ENCODE measurements at regions not wholly inside any gene's neighbourhood (a gene's known extent, or its start where the extent isn't known, plus 50 kb on each side); places are given as distances from the start of the nearest gene placed in this dataset.

DNA sequence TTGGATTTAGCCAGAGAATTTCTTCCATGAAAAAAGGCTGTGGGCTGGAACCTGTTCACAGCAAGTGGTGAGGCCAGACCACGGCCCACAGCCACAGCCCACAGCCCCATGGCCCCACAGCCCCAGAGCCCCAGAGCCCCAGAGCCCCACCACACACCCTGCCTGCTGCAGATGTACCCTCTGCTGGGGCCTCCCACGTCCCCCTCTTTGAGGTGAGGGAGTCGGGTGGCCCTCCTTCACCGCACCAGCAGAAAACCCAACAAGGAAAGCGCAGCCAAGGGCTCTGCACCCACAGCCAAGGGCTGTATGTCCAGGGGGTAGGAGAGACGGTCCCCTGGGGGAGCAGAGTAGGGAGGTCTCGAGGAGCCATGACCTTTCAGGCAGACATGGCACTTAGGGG, 327.5 kb upstream of the DIO3 start:
- DNase-seq = no peak

- DNase-seq = no peak
These were observed 326.9 kb upstream of the DIO3 start for GRCh38 chr14:101234244-101234937.

GRCh38 chr14:101234999-101235334, 326.3 kb upstream of the DIO3 start:
- DNase-seq = no peak

- DNase-seq = no peak
These were observed 325.8 kb upstream of the DIO3 start for GRCh38 chr14:101235335-101236103.

DNA sequence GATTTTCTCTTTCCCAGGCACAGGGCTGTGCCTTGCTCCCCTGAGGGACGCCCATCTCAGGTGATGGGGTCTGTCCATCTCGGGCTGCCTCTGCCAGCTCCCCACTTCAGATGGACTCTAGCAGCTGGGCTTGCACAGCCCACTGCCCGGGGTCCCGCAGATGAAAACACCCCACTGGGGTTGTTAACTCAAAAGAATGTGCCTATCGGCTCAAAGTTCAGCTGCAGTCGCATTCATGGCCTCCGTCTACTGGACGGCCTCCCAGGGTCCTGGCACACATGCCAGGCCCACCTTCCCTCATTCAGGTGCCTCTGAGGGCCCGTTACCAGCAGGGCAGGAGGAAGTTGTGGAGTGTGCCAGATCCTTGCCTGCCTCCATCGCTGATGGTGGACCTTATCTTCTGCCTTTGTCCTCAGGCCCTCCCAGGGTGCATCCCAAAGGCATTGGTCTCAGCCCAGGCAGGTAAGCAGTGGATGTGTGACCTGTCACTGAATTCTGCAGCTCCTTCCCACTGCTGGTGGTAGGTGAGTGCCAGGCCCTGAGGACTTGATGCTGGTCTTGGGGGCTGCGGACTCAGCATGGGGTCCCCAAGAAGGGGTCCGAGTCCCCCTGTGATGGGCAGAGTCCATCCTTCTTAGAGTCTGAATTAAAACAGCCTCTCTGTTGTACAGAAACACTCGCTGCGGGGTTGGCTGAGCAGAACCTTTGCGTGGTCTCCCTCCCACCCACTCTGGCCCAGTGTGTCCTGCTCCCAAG, 324.6 kb upstream of the DIO3 start:
- no peak for DNase-seq

GRCh38 chr14:101237252-101237616, 324.1 kb upstream of the DIO3 start:
- no peak for DNase-seq

DNA sequence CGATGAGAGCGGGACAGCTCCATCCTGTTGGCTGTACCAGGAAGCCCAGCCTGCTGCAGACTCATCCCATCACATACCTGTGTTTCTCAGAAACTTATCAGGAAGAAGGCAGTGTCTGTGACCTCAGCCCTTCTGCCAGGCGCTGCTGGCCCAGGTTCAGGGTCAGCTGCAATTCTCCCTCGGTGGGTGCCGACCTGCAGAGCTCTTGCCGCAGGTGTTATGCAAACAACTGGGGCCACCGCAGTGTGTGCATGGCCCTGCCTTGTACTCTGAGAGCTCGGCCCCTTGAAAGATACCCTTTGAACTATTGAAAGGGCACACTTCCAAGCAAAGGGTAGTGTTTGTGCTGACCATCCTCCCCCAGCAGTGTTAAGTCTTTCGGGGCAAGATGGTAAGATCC, 322.2 kb upstream of the DIO3 start:
- no peak for DNase-seq

DNA sequence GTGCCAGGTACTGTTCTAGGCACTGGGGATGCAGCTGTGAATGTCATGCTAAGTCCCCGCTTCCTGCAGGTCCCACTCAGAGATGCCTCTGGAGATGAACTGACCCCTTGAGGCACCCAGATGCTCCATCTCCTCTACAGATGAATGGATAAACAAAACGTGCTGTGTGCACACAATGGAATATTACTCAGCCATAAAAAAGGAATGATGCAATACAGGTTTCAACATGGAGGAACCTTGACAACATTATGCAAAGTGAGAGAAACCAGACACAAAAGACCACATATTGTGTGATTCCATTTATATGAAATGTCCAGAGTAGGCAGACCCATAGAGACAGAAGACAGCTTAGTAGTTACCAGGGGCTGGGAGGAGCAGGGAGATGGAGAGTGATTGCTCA, 320.1 kb upstream of the DIO3 start:
- DNase-seq = no peak

- DNase-seq = no peak
These were observed 319.5 kb upstream of the DIO3 start for GRCh38 chr14:101241807-101242278.

DNA sequence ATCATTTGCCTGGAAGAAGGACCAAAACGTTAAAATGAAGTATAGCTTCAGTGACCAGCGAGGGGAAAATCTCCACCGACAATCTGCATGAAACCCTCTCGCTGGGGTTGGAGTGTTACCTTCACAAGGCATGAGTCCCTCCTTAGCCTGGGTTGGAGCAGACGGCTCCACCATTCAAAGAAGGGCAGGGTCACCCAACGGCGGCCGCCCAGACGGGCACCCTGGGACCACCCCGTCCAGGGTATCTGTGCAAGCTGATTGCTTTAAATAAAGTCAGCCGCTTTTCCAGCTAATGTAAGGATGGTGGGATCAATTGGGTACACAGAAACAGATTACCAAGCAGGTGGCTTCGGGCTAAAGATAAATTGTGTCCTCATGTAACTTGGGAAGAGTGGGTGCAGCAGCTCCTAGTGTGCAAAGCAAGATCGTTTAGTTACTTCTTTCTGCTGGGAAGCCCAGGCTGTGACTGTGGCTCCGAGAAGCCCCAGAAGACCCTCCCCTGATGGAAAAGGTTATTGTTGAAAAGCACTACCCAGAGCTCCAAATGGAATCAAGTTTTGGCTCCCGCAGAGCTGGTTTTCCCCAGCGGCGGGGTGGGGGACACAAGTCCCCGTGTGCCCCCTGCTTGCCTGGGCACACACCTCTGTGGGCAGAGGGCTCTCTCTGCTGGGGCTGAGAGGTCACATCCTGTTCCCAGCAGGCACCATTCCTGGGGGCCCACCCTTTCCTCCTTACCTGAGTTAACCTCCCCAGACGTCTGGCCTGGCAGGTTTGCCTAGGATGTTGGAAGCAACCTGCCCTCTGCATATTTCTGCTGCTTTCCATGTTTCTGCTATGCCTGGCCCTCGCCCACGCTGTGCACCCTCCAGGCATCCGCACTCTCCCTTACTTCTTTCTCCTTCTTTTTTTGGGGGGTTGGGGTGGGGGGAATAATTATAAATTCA, 318.6 kb upstream of the DIO3 start:
- DNase-seq = no peak

DNA sequence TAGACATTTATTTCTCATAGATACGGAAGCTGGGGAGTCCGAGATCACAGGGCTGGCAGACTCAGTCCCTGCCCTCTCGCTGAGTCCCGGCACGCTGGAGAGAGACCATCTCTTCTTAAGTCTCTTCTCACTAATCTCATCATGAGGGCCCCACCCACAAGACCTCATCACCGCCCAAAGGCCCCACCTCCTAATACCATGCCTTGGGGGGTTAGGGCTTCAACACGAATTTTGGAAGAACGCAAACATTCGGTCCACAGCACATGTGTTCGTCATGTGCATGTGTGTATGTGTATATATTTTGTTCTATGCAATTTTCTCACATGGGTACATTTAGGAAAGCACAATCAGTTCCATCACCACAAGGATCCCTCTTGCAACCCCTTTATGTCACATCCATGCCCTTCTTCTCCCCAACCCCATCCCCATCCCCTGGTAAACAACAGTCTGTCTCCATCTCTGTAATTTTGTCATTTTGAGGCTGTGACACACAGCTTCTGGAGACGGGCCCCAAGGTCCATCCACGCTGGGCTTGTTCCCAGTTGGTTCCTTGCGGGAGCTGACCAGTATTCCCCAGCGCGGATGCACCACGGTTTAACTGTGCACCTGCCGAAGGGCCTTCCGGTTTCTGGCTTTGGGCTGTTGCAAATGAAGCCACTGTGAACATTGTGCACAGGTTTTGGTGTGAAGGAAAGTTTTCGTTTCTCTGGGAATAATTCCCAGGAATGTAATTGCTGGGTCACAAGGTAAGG, 317.5 kb upstream of the DIO3 start:
- DNase-seq = no peak

DNA sequence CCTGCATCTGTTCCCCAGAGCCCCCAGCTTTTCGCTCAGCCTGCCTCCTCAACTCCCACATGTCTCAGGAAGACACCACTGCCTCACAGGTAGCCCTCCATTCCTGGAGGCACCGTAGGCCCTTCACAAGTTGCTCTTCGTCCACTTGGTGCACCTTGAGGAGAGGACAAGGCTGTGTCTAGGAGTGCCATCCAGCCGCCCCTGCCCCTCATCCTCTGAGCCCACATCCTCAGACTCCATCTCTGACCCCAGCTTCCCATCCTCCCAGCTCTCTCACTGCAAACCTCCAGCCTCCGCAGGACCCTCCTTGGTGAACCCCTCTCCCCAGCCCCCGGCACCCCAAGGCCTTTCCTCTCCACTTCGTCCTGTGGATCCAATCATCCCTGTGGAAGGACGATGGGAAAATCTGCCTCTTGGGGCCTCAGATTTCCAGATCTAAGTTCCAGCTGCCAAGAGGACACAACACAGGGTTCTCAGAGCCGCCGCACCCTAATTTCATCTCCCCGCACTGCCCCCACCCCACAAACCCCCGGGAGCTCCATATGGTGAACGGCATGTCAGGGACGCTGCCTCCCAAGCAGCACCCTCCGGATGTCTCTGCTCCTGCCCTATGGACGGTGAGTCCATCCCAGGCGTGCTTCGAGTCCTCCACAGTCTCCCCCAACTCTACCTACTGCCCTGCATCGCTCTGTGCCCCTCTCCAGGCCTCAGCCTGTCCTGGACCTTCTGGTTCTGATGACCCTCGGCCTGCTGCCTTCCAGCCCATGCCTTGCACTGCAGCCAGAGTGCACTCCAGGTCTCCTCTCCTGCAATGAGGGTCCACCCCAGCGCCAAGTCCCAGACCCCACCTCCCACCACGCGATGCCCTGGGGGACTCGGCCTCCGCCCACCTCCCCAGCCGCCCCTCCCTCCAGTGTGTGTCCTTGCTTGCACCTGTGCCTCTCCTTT, 314.1 kb upstream of the DIO3 start:
- DNase-seq = no peak

DNA sequence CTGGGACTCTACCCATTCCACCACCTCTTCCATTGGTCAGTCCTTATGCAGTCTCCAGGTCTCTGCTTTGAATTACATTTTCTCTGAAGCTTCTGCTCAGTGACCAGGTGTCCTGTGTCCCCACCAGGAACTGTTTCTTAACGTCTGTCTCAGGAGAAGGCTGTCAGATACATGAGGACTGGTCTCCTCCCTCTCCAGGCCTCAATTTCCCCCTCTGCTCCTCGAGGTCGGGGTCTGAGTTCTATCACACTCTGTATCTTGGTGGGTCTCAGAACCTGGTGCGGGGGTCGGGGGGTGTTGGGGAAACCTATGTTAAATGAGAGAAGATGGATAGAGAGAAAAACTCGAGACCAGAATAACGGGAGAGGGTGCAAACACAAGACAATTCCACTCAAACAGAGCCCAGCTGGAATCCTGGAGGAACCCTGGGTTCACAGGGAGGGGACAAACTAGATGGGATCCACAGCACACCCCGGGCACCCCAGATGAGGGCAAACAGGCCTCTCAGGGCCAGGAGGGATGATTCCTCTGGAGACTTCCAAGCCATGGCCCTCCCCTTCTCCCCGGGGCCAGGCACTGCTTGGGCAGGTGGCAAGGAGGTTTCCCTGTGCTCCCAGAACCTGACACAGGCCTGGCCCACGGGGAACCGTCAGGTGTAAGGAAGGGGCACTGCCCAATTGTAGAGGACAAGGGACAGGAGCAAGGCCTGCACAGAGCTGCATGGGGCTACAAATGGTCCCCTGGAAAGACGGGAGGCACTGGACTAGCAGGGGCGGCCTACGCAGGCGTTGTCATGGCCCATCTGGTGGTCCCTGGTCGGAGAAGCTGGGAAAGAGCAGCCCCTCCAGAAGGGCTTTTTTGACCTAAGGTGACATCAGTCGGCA, 313.2 kb upstream of the DIO3 start:
- no peak for DNase-seq

GRCh38 chr14:101248840-101249675, 312.2 kb upstream of the DIO3 start:
- no peak for DNase-seq

DNA sequence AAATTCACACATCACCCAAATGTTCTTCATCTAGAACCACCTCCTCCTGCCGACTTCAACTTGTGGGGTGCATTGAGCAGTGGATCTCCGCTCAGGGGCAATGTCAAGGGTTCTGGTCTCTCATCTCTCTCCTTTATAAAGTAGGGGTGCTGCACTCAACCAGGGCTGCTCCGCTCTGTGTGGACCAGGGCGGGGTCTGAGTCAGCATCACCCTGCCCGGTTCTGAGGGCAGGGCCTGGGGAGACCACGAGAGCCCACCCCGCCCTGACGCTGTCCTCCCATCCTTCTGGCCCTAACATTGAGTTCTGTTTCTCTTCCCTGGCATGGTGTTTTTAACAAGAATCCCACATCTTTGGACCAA, 311.6 kb upstream of the DIO3 start:
- no peak for DNase-seq

DNA sequence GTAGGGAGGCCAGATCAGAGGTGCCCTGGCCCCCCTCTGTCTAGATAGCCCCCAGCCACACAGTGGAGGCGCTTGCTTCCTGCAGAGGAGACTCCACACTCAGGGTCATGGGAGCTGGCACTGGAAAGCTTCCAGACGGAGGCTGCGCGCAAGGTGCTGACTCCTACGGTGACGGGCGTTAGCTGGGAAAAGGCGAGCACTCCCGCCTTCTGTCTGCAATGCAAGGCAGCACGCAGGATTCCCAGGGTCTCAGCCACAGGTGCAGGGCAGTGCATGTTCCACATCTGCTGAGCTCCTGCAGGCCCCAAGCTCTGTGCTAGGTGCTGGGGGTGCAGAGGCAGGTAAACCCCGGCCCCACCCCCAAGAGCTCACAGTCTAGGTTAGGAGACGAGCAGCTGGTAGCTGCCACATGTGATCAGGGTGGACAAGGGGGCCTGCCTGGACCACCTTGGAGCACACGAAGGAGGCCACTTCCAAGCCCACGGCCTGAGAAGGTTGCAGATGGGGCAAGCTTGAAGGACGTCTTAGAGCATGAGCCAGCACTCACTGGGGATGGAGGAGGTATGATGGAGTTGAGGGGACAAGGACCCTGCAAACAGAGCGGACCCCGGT, 310.9 kb upstream of the DIO3 start:
- no peak for DNase-seq

GRCh38 chr14:101250948-101251811, 310.1 kb upstream of the DIO3 start:
- DNase-seq = no peak

Measured in SHP77 treated with DMSO at 0.1 percent for 48 hours (cell line).